ENCODE measurements at regions not wholly inside any gene's neighbourhood (a gene's known extent, or its start where the extent isn't known, plus 50 kb on each side); places are given as distances from the start of the nearest gene placed in this dataset.

GRCh38 chr17:72517413-72518158, 396.8 kb downstream of the SOX9 start:
- intact Hi-C loops (cut with DNase I), result loop anchor here in 1 of 4 donors (10.0 kb wide), 1 partner anchor 57 kb away; no protein-coding TSS in a partner anchor
- Histone ChIP-seq H3K36me3 (no peaks in the 10 kb centered on the region), H3K9me3 (no peaks in the 10 kb centered on the region), H3K27ac (no peak overlapping the region), H3K27me3 (no peaks in the 10 kb centered on the region), H3K4me3 (no peak overlapping the region), H3K4me1 (ENCODE audit: insufficient read depth) (peaks cover 4% of the 10 kb centered on the region)
- TF ChIP-seq, protein P1, sequence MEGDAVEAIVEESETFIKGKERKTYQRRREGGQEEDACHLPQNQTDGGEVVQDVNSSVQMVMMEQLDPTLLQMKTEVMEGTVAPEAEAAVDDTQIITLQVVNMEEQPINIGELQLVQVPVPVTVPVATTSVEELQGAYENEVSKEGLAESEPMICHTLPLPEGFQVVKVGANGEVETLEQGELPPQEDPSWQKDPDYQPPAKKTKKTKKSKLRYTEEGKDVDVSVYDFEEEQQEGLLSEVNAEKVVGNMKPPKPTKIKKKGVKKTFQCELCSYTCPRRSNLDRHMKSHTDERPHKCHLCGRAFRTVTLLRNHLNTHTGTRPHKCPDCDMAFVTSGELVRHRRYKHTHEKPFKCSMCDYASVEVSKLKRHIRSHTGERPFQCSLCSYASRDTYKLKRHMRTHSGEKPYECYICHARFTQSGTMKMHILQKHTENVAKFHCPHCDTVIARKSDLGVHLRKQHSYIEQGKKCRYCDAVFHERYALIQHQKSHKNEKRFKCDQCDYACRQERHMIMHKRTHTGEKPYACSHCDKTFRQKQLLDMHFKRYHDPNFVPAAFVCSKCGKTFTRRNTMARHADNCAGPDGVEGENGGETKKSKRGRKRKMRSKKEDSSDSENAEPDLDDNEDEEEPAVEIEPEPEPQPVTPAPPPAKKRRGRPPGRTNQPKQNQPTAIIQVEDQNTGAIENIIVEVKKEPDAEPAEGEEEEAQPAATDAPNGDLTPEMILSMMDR (IDR thresholded peaks at IDR 0.05), result no peak
- TF ChIP-seq POLR2A (IDR thresholded peaks at IDR 0.05) (no peak), EP300 (IDR thresholded peaks at IDR 0.05) (no peak)
- DNase-seq, result no peak
- 62 to 66% (median 62%) methylated on average over 7 of the region's 7 CpGs for WGBS, 3 donors

GRCh38 chr17:72518159-72518732, 397.4 kb downstream of the SOX9 start:
- no peak for DNase-seq
- no peak overlapping the region for H3K27ac ChIP-seq
- H3K4me3 ChIP-seq, result no peak overlapping the region
- no peak for TF ChIP-seq POLR2A (IDR thresholded peaks at IDR 0.05)
- TF ChIP-seq, protein P1 (IDR thresholded peaks at IDR 0.05), result no peak
- no peak for TF ChIP-seq EP300 (IDR thresholded peaks at IDR 0.05)
- H3K4me1 ChIP-seq (ENCODE audit: insufficient read depth), result peaks cover 4% of the 10 kb centered on the region
- WGBS, 3 donors, result 63 to 73% (median 68%) methylated on average over 9 of the region's 9 CpGs
- no peaks in the 10 kb centered on the region for H3K36me3 ChIP-seq
- intact Hi-C loops (cut with DNase I), result loop anchor here in 1 of 4 donors (10.0 kb wide), 1 partner anchor 57 kb away; no protein-coding TSS in a partner anchor
- H3K27me3 ChIP-seq, result no peaks in the 10 kb centered on the region
- H3K9me3 ChIP-seq, result no peaks in the 10 kb centered on the region

DNA sequence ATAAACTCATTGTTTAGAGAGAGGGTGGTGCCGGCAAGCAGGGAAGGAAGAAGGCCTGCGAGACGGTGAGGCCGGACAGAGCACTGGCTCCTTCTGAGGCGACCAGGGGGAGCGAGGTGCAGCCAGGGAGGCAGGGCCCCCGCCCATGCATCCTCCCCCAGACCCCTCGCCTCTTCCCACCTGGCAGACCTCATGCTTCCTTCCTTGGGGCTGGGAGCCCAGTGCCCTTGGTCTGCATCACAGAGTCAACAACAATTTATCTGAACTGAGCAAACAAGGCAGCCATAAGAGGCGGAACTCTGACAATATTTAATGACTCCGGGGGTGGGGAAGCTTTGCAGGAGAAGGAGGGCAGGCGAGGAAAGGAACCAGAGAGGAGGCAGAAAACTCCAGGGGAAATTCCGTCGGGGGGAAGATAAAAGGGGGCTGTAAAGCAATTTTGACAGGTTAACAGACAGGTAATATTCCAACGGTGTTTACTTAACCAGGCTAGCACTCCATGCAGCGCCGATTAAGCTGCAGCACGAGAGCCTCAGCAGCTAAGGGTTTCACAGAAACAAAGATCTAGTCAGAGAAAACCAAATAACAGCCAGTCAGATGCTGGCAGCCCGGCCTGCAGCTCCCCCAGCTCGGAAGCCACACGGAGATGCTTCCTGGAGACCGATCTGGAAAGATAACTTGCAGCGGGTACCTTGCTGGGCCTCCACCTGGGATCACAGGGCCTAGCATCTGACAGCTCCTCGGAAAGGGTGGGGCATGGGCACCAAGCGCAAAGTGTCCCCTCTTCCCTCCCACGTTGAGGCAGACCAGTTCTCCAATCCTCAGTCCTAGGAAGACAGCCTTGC, 398.2 kb downstream of the SOX9 start:
- Histone ChIP-seq H3K4me1 (ENCODE audit: insufficient read depth) (peaks cover 4% of the 10 kb centered on the region), H3K36me3 (no peaks in the 10 kb centered on the region), H3K27ac (no peak overlapping the region), H3K4me3 (no peak overlapping the region), H3K27me3 (no peaks in the 10 kb centered on the region), H3K9me3 (no peaks in the 10 kb centered on the region)
- DNase-seq, result no peak
- WGBS, 3 donors, result 24 to 35% (median 31%) methylated on average over 25 of the region's 25 CpGs
- intact Hi-C loops (cut with DNase I), result loop anchor here in 1 of 4 donors (10.0 kb wide), 1 partner anchor 56 kb away; no protein-coding TSS in a partner anchor
- no peak for TF ChIP-seq EP300 (IDR thresholded peaks at IDR 0.05)

GRCh38 chr17:72519598-72519936, 398.7 kb downstream of the SOX9 start:
- no peak overlapping the region for H3K4me3 ChIP-seq
- no peaks in the 10 kb centered on the region for H3K9me3 ChIP-seq
- 77 to 83% (median 83%) methylated on average over 6 of the region's 6 CpGs for WGBS, 3 donors
- no peaks in the 10 kb centered on the region for H3K36me3 ChIP-seq
- H3K27me3 ChIP-seq, result no peaks in the 10 kb centered on the region
- no peak overlapping the region for H3K27ac ChIP-seq
- H3K4me1 ChIP-seq (ENCODE audit: insufficient read depth), result peaks cover 4% of the 10 kb centered on the region
- intact Hi-C loops (cut with DNase I), result loop anchor here in 1 of 4 donors (10.0 kb wide), 1 partner anchor 55 kb away; no protein-coding TSS in a partner anchor
- no peak for DNase-seq
- TF ChIP-seq, protein P1 (IDR thresholded peaks at IDR 0.05), result no peak
- TF ChIP-seq EP300 (IDR thresholded peaks at IDR 0.05), result no peak

All from ovary (tissue), 7 donors.